ENCODE measurements at regions not wholly inside any gene's neighbourhood (a gene's known extent, or its start where the extent isn't known, plus 50 kb on each side); places are given as distances from the start of the nearest gene placed in this dataset.

- TF ChIP-seq CTCF (conservative IDR thresholded peaks at IDR 0.05; ENCODE audit: low read depth in 2 of 2): no peak
- no peak for TF ChIP-seq EZH2 (IDR thresholded peaks at IDR 0.05; ENCODE audit: low read depth, unreplicated experiment)
- TF ChIP-seq JUNB (IDR thresholded peaks at IDR 0.05; ENCODE audit: unreplicated experiment): no peak
- TF ChIP-seq POLR2AphosphoS5 (IDR thresholded peaks at IDR 0.05; ENCODE audit: low read depth): no peak
- TF ChIP-seq REST (IDR thresholded peaks at IDR 0.05; ENCODE audit: unreplicated experiment): no peak
- no peak for TF ChIP-seq EZH2phosphoT487 (IDR thresholded peaks at IDR 0.05; ENCODE audit: unreplicated experiment)
- TF ChIP-seq NANOG (IDR thresholded peaks at IDR 0.05; ENCODE audit: borderline replicate concordance): no peak
- no peak for TF ChIP-seq ZNF331 (CRISPR knock-in tag; IDR thresholded peaks at IDR 0.05; ENCODE audit: low read depth)
- no peak for TF ChIP-seq ZNF462 (CRISPR knock-in tag; IDR thresholded peaks at IDR 0.05)
- TF ChIP-seq CREB1 (CRISPR knock-in tag; IDR thresholded peaks at IDR 0.05; ENCODE audit: low read depth): no peak
These were observed 895.4 kb upstream of the ACVR2A start for GRCh38 chr2:146949400-146949799.

Measured in GM23338 (cell line).